ENCODE measurements at regions not wholly inside any gene's neighbourhood (a gene's known extent, or its start where the extent isn't known, plus 50 kb on each side); places are given as distances from the start of the nearest gene placed in this dataset.
A peak's percentile ranks its signal among the peaks of the same experiment; 100 is the strongest.
"Not testable (repeated sequence)": the region's sequence is repeated elsewhere in the genome, so short reads cannot be mapped to it uniquely, and the experiment has no call there.

DNA sequence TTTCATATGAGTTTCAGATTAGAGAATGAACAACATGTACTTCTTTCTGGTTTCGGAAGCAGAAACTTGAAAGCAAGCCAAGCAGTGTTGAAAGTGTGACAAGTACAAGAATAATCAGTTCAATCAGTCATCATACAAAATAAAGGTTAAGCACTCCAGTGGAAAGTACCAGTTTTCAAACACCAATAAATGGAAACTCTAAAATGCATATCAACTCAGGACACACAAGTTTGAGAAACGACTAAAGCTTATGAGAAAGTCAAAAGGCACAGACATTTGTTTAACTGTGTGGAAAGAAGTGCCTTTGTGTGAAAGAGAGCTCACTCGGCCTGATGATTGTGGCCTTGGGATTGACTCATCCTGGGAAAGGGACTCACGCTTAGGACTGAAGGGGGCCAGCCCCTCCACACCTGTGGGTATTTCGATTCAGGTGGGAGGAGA, 60.6 kb upstream of the AKR1C1 start:
- DNase-seq (ENCODE audit: missing footprints) = no peak
- peak; percentile 90 for ATAC-seq
- intact Hi-C loops (cut with DNase I) = no loop called here

DNA sequence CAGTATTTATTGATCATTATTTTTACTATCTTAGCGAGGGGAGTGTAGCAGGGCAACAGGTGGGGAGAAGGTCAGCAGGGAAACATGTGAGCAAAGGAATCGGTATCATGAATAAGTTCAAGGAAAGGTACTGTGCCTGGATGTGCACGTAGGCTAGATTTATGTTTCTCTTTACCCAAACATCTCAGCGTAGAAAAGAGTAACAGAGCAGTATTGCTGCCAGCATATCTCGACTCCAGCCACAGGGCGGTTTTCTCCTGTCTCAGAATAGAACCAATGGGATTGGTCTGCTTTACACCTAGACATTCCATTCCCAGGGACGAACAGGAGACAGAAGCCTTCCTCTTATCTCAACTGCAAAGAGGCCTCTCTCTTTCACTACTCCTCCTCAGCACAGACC, 60.1 kb upstream of the AKR1C1 start:
- DNase-seq (ENCODE audit: missing footprints); ATAC-seq; intact Hi-C loops (cut with DNase I): not testable (repeated sequence)

DNA sequence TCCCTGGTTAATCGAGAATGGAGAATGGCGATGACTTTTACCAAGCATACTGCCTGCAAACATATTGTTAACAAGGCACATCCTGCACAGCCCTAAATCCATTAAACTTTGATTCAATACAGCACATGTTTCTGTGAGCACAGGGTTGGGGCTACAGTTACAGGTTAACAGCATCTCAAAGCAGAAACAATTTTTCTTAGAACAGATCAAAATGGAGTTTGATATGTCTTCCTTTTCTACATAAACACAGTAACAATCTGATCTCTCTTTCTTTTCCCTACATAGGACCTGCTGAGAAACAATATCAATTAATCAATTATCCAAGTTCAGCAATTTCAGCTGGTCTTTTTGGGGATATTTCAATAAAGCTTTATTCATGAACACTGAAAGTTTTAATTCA, 59.5 kb upstream of the AKR1C1 start:
- intact Hi-C loops (cut with DNase I); ATAC-seq; DNase-seq (ENCODE audit: missing footprints): not testable (repeated sequence)

DNA sequence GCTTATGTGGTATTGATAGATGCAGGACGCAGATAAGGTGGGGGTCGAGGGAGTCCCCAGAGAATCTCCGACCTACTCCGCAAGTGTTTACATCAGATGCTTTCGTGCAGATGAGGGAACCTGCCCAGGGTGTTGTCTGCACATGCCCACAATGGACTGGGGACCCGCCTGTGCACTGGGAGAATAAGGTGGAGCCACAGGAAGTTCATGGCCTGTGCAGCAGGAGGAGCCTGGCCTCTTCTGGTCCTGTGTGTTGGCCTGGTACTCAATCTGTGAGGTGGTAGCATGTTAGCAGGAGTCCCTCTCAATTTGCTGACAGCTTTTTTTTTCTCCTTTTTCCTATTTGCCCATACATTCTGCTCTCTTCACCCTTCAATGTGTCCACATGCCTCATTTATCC, 54.1 kb upstream of the AKR1C1 start:
- intact Hi-C loops (cut with DNase I) = no loop called here
- ATAC-seq (no peak), DNase-seq (ENCODE audit: missing footprints) (no peak)
